Lung (tissue), 11 donors: ENCODE measurements at regions not wholly inside any gene's neighbourhood (a gene's known extent, or its start where the extent isn't known, plus 50 kb on each side); places are given as distances from the start of the nearest gene placed in this dataset.

Experiments used
- ATAC-seq: fragments of 200-7000 bp; cut with Tn5 transposase; one replicate; pipeline ENCODE4 v1.9.1; 2020; ENCODE audit warnings: moderate number of reproducible peaks; ENCODE audit not compliant: insufficient read depth, low FRiP score
- DNase-seq, 3 donors: peaks; one replicate each; pipeline ENCODE4 v3.0.0-alpha.2; 2013 to 2017
- H3K27ac ChIP-seq, 2 donors: one replicate each; pipeline ENCODE4 v1.5.1; 2013; ENCODE audit warnings: mild to moderate bottlenecking in 2 of 2, moderate library complexity in 2 of 2, control low read depth in 1 of 2, inconsistent platforms in 1 of 2, low read depth in 1 of 2, low read length in 1 of 2
- H3K27me3 ChIP-seq, 3 donors: one replicate each; pipeline ENCODE4 v1.5.1; 2013; ENCODE audit warnings: low read length in 2 of 3; ENCODE audit not compliant: control insufficient read depth in 3 of 3, insufficient read depth in 3 of 3
- H3K36me3 ChIP-seq, 4 donors: one replicate each; pipeline ENCODE4 v1.5.1; 2013; ENCODE audit warnings: low read length in 4 of 4, mild to moderate bottlenecking in 1 of 4, moderate library complexity in 1 of 4; ENCODE audit not compliant: control insufficient read depth in 4 of 4, insufficient read depth in 4 of 4
- H3K4me1 ChIP-seq, 5 donors: one replicate each; pipeline ENCODE4 v1.5.1; 2013; ENCODE audit warnings: low read length in 5 of 5, mild to moderate bottlenecking in 2 of 5, moderate library complexity in 1 of 5; ENCODE audit not compliant: control insufficient read depth in 5 of 5, insufficient read depth in 5 of 5
- H3K4me3 ChIP-seq: one replicate; pipeline ENCODE4 v1.5.1; 2013; ENCODE audit warnings: mild to moderate bottlenecking, control low read depth, moderate library complexity
- H3K9ac ChIP-seq, 2 donors: one replicate each; pipeline ENCODE4 v1.5.1; 2013; ENCODE audit warnings: low read length in 2 of 2, control low read depth in 1 of 2; ENCODE audit not compliant: insufficient read depth in 1 of 2
- H3K9me3 ChIP-seq, 4 donors: one replicate each; pipeline ENCODE4 v1.5.1; 2013; ENCODE audit warnings: low read length in 3 of 4, mild to moderate bottlenecking in 1 of 4, moderate library complexity in 1 of 4; ENCODE audit not compliant: control insufficient read depth in 4 of 4, insufficient read depth in 3 of 4
- WGBS, 2 donors: extraction: QIAGEN DNeasy Blood & Tissue Kit; methylation state at CpG; one replicate each; pipeline ENCODE4 v1.1.7; 2013; 5-methylcytosine and 5-hydroxymethylcytosine counted together
- TF ChIP-seq, protein P1 (sequence below): IDR thresholded peaks from 2 replicates; pipeline ENCODE4 v1.5.1; 2012; ENCODE audit warnings: mild to moderate bottlenecking; ENCODE audit errors: control extremely low read depth, extremely low read depth
- donor health status: control.
- donor health status: control.
- donor health status: Bipolar disorder and iron deficiency.
- donor health status: healthy.
- donor health status: DM: yes; HTN: yes; CAD: no.

DNA sequence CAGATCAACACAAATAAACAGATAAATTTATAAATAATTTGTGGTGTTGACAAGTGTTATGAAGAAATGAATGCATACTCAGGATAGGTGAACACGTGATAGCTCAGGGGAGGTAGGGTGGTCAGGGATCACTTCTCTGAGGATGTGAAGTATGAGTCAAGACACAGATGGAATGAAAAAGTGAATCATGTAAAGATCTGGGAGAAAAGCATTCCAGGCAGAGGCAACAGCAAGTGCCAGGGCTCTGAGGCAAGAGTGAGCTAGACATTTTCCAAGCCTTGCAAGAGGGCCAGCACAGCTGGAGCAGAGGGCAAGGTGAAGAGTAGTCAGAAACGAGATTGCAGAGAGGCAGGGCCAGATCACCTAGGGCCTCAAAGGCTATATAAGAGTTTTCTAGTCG is 177.8 kb downstream of the WNT5A start:
- Histone ChIP-seq H3K4me3 (no peak overlapping the region), H3K27me3 (no peaks in the 10 kb centered on the region), H3K27ac (no peak overlapping the region), H3K4me1 (peaks cover 0 to 5% (median 0%) of the 10 kb centered on the region in 5 donors), H3K9me3 (no peaks in the 10 kb centered on the region), H3K36me3 (no peaks in the 10 kb centered on the region), H3K9ac (no peak overlapping the region)
- WGBS, 2 donors, result 73 to 76% methylated on average over 3 of the region's 3 CpGs
- ATAC-seq (no peak), DNase-seq (no peak)
- TF ChIP-seq, protein P1, sequence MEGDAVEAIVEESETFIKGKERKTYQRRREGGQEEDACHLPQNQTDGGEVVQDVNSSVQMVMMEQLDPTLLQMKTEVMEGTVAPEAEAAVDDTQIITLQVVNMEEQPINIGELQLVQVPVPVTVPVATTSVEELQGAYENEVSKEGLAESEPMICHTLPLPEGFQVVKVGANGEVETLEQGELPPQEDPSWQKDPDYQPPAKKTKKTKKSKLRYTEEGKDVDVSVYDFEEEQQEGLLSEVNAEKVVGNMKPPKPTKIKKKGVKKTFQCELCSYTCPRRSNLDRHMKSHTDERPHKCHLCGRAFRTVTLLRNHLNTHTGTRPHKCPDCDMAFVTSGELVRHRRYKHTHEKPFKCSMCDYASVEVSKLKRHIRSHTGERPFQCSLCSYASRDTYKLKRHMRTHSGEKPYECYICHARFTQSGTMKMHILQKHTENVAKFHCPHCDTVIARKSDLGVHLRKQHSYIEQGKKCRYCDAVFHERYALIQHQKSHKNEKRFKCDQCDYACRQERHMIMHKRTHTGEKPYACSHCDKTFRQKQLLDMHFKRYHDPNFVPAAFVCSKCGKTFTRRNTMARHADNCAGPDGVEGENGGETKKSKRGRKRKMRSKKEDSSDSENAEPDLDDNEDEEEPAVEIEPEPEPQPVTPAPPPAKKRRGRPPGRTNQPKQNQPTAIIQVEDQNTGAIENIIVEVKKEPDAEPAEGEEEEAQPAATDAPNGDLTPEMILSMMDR, result no peak

DNA sequence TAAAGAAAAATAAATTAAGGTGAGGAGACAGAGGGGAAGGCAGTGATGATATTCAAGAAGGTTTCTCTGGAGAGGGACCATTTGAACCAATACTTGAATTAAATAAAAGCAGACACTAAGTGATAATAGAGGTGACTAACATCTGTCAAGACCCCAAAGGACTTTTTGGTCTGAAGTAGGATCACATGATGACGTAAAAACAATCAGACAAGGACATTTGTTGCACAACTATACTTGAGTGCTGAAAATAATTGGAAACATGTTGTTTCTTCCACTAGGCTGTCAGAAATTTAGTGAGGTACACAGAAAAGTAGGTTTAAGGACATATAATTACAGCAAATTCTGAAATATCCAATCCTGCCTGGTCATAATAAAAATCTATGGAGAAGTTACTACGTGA is 179.5 kb downstream of the WNT5A start:
- no peak overlapping the region for H3K27ac ChIP-seq
- no peaks in the 10 kb centered on the region for H3K36me3 ChIP-seq
- TF ChIP-seq, protein P1, result no peak
- H3K4me3 ChIP-seq, result no peak overlapping the region
- no peak for ATAC-seq
- H3K27me3 ChIP-seq, result no peaks in the 10 kb centered on the region
- H3K9ac ChIP-seq, result no peak overlapping the region
- H3K9me3 ChIP-seq, result no peaks in the 10 kb centered on the region
- 88 to 96% methylated on average over 2 of the region's 2 CpGs for WGBS, 2 donors
- DNase-seq, result no peak
- peaks cover 0 to 5% (median 0%) of the 10 kb centered on the region in 5 donors for H3K4me1 ChIP-seq

DNA sequence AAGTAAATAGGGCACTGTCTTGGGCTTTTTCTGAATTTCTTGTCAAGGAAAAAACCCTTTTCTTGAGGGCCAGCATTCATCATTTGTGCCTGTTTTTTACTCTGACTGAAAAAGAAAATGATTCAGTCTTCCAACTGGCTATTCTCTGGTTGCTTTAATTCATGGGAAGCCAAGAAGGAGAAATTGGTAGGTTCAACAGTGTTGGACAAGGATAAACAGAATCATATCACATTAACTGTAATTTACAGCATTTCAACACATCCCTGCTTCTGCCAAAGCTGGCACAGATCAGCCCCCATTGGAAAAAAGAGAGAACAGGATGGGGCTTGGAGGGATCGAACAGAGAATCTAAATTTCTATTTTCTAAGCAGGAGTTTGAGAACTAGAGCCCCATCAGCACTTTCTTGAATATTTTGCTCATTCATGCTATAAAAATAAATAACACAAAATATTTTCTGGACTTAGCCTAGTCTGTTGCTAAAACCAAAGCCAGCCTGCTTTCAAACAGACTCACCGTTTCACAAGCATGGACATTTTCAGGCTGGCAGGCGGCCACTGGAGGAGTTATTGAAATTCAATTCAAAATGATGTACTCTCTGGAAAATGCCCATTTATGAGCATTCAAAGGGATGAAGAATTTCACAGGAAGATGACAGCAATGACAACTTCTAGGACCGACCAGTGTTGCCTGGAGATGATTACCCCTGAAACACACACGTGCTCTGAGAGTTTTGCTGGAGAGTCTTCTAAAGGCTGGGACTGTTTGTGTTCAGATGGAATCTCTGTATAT is 181.2 kb downstream of the WNT5A start:
- DNase-seq, result no peak
- H3K36me3 ChIP-seq, result no peaks in the 10 kb centered on the region
- no peak overlapping the region for H3K27ac ChIP-seq
- WGBS, 2 donors, result 73 to 81% methylated on average over 5 of the region's 5 CpGs
- H3K4me1 ChIP-seq, result peaks cover 0 to 5% (median 0%) of the 10 kb centered on the region in 5 donors
- H3K4me3 ChIP-seq, result no peak overlapping the region
- TF ChIP-seq, protein P1, result no peak
- H3K9ac ChIP-seq, result no peak overlapping the region
- H3K9me3 ChIP-seq, result no peaks in the 10 kb centered on the region
- no peaks in the 10 kb centered on the region for H3K27me3 ChIP-seq
- no peak for ATAC-seq

DNA sequence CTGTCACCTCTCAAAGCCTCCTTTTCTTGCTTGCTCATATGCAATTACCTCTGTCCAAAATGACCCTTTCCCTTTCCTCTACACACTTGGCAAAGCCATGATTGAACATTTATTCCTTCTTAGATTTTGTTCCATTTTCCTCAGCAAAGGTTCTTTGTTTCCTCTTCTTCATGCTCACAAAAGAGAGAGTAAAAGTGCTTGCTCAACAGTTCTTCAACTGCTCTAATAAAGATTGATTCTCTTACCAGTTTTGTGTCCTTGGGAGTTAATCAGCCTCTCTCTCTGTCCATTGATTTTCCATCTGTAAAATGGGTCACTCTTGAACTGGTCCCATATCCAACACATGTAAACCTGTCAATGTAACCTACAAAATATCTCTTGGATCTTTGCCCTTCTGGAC is 186.4 kb downstream of the WNT5A start:
- no peak overlapping the region for H3K9ac ChIP-seq
- H3K27me3 ChIP-seq, result no peaks in the 10 kb centered on the region
- no peaks in the 10 kb centered on the region for H3K36me3 ChIP-seq
- H3K27ac ChIP-seq, result no peak overlapping the region
- no peak for ATAC-seq
- no peaks in the 10 kb centered on the region for H3K9me3 ChIP-seq
- peaks cover 0 to 4% (median 0%) of the 10 kb centered on the region in 5 donors for H3K4me1 ChIP-seq
- DNase-seq, result no peak
- H3K4me3 ChIP-seq, result no peak overlapping the region
- TF ChIP-seq, protein P1, result no peak
